ENCODE measurements at regions not wholly inside any gene's neighbourhood (a gene's known extent, or its start where the extent isn't known, plus 50 kb on each side); places are given as distances from the start of the nearest gene placed in this dataset.

GRCh38 chr2:100643467-100643866 is 80.7 kb downstream of the PDCL3 start:
- TF ChIP-seq, protein P1, sequence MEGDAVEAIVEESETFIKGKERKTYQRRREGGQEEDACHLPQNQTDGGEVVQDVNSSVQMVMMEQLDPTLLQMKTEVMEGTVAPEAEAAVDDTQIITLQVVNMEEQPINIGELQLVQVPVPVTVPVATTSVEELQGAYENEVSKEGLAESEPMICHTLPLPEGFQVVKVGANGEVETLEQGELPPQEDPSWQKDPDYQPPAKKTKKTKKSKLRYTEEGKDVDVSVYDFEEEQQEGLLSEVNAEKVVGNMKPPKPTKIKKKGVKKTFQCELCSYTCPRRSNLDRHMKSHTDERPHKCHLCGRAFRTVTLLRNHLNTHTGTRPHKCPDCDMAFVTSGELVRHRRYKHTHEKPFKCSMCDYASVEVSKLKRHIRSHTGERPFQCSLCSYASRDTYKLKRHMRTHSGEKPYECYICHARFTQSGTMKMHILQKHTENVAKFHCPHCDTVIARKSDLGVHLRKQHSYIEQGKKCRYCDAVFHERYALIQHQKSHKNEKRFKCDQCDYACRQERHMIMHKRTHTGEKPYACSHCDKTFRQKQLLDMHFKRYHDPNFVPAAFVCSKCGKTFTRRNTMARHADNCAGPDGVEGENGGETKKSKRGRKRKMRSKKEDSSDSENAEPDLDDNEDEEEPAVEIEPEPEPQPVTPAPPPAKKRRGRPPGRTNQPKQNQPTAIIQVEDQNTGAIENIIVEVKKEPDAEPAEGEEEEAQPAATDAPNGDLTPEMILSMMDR (IDR thresholded peaks at IDR 0.05; ENCODE audit: unreplicated experiment), result no peak
- H3K36me3 Mint-ChIP-seq (ENCODE audit: insufficient read depth), result no peaks in the 10 kb centered on the region
- H3K27me3 Mint-ChIP-seq, result no peaks in the 10 kb centered on the region

GRCh38 chr2:100643906-100644501 is 81.2 kb downstream of the PDCL3 start:
- DNase-seq (ENCODE audit: low spot score, unreplicated experiment), result no peak
- H3K4me1 Mint-ChIP-seq (ENCODE audit: low read depth), result no peaks in the 10 kb centered on the region
- no peaks in the 10 kb centered on the region for H3K27me3 Mint-ChIP-seq
- H3K4me3 Mint-ChIP-seq (ENCODE audit: low read depth), result no peak overlapping the region
- TF ChIP-seq, protein P1 (IDR thresholded peaks at IDR 0.05; ENCODE audit: unreplicated experiment), result no peak
- H3K9me3 Mint-ChIP-seq (ENCODE audit: low read depth), result peaks cover 15% of the 10 kb centered on the region
- H3K27ac Mint-ChIP-seq, result no peak overlapping the region
- H3K36me3 Mint-ChIP-seq (ENCODE audit: insufficient read depth), result no peaks in the 10 kb centered on the region

More at GRCh38 chr2:100643467-100643866, 80.7 kb downstream of the PDCL3 start:
- Mint-ChIP-seq H3K4me1 (ENCODE audit: low read depth) (no peaks in the 10 kb centered on the region), H3K9me3 (ENCODE audit: low read depth) (peaks cover 15% of the 10 kb centered on the region), H3K27ac (no peak overlapping the region), H3K4me3 (ENCODE audit: low read depth) (no peak overlapping the region)
- DNase-seq (ENCODE audit: low spot score, unreplicated experiment), result no peak

- Mint-ChIP-seq H3K4me1 (ENCODE audit: low read depth) (no peaks in the 10 kb centered on the region), H3K9me3 (ENCODE audit: low read depth) (peaks cover 25% of the 10 kb centered on the region), H3K27ac (no peak overlapping the region), H3K36me3 (ENCODE audit: insufficient read depth) (no peaks in the 10 kb centered on the region), H3K4me3 (ENCODE audit: low read depth) (no peak overlapping the region), H3K27me3 (peaks cover 3% of the 10 kb centered on the region)
- TF ChIP-seq, protein P1 (IDR thresholded peaks at IDR 0.05; ENCODE audit: unreplicated experiment), result no peak
- no peak for DNase-seq (ENCODE audit: low spot score, unreplicated experiment)
These were observed 83.1 kb downstream of the PDCL3 start for GRCh38 chr2:100645695-100646429.

DNA sequence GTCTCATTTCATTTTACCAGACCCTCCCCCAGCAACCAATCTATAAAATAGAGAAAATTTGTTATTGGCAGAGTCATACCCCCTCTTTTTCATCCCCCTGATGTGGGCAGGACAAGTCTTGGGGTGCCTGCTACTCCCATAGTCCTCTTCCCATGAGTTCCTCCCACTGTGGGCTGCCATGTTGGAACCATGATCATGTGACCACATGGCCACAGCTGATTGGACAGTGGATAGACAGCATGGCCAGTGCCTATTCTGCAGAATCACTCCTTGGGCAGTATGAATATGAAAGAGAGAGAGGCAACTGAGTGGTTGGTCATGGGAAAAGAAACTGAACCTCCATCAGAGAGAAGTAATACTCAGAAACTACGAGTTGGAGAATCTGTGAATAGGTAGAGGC is 84.9 kb downstream of the PDCL3 start:
- Mint-ChIP-seq H3K4me3 (ENCODE audit: low read depth) (no peak overlapping the region), H3K27ac (no peak overlapping the region), H3K4me1 (ENCODE audit: low read depth) (no peaks in the 10 kb centered on the region), H3K27me3 (peaks cover 3% of the 10 kb centered on the region), H3K9me3 (ENCODE audit: low read depth) (peaks cover 27% of the 10 kb centered on the region), H3K36me3 (ENCODE audit: insufficient read depth) (no peaks in the 10 kb centered on the region)
- TF ChIP-seq, protein P1 (IDR thresholded peaks at IDR 0.05; ENCODE audit: unreplicated experiment), result no peak
- DNase-seq (ENCODE audit: low spot score, unreplicated experiment), result no peak

DNA sequence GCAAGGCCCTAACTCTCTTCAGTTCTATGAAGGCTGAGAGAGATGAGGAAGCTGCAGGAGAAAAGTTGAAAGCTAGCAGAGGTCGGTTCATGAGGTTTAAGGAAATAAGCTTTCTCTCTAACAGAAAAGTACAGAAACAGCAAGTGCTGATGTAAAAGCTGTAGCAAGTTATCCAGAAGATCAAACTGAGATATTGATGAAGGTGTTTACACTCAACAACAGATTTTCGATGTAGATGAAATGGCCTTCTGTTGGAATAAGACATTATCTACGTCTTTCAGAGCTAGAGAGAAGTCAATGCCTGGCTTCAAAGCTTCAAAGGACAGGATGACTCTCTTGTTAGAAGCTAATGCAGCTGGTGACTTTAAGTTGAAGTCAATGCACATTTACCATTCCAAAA is 87.4 kb downstream of the PDCL3 start:
- Mint-ChIP-seq H3K4me1 (ENCODE audit: low read depth) (no peaks in the 10 kb centered on the region), H3K4me3 (ENCODE audit: low read depth) (no peak overlapping the region), H3K27me3 (peaks cover 3% of the 10 kb centered on the region), H3K36me3 (ENCODE audit: insufficient read depth) (no peaks in the 10 kb centered on the region), H3K27ac (no peak overlapping the region), H3K9me3 (ENCODE audit: low read depth) (peaks cover 20% of the 10 kb centered on the region)
- DNase-seq (ENCODE audit: low spot score, unreplicated experiment), result no peak
- TF ChIP-seq, protein P1 (IDR thresholded peaks at IDR 0.05; ENCODE audit: unreplicated experiment), result no peak

Data from progenitor cell of endocrine pancreas (in vitro differentiated cells).